ENCODE measurements at regions not wholly inside any gene's neighbourhood (a gene's known extent, or its start where the extent isn't known, plus 50 kb on each side); places are given as distances from the start of the nearest gene placed in this dataset.

GRCh38 chr6:166045860-166046200 is 121.8 kb downstream of the TBXT start:
- TF ChIP-seq JUND (IDR thresholded peaks at IDR 0.05) (no peak), CTCF (IDR thresholded peaks at IDR 0.05; ENCODE audit: low read depth, low read length, missing input control) (no peak)
